WTC11 (cell line): ENCODE measurements at regions not wholly inside any gene's neighbourhood (a gene's known extent, or its start where the extent isn't known, plus 50 kb on each side); places are given as distances from the start of the nearest gene placed in this dataset.

Experiments used
- ATAC-seq: fragments of 200-7000 bp; cut with Tn5 transposase; 2 replicates; pipeline ENCODE4 v1.10.0; 2021; ENCODE audit warnings: mild to moderate bottlenecking, moderate library complexity
- CTCF ChIA-PET: fragments of 300-600 bp; sonication (Branson Sonifier 250); formaldehyde crosslinking; loops from one replicate; lab custom pipeline; 2021; ENCODE audit warnings: antibody characterized with exemption; lab: Charles Lee
- POLR2A ChIA-PET: fragments of 350-600 bp; sonication (Branson Sonifier 250); formaldehyde crosslinking; loops from one replicate; lab custom pipeline; 2021; ENCODE audit warnings: antibody characterized with exemption; lab: Charles Lee
- DNase-seq: peaks from one replicate; pipeline ENCODE4 v3.0.0; 2021; ENCODE audit warnings: low spot score
- H3K27ac Mint-ChIP-seq: 2 replicates; pipeline ENCODE4 v1.8.0; 2021; ENCODE audit warnings: mixed read lengths
- H3K27me3 Mint-ChIP-seq: 2 replicates; pipeline ENCODE4 v1.8.0; 2021; ENCODE audit warnings: low read depth, mild to moderate bottlenecking, moderate library complexity, mixed read lengths
- H3K36me3 Mint-ChIP-seq: 2 replicates; pipeline ENCODE4 v1.8.0; 2021; ENCODE audit warnings: mixed read lengths
- H3K4me1 Mint-ChIP-seq: 2 replicates; pipeline ENCODE4 v1.8.0; 2022; ENCODE audit warnings: mixed read lengths
- H3K4me3 Mint-ChIP-seq: 2 replicates; pipeline ENCODE4 v1.8.0; 2021; ENCODE audit warnings: mild to moderate bottlenecking, moderate library complexity, mixed read lengths
- H3K9me3 Mint-ChIP-seq: 2 replicates; pipeline ENCODE4 v1.8.0; 2021; ENCODE audit warnings: mixed read lengths
- ATF2 ChIP-seq: sonication (generic); formaldehyde crosslinking; IDR thresholded peaks from 2 replicates; pipeline ENCODE4 v1.8.1; 2022; ENCODE audit warnings: low read depth, missing genetic modification reagents, borderline replicate concordance
- CBFB ChIP-seq: sonication (generic); formaldehyde crosslinking; IDR thresholded peaks from 2 replicates; pipeline ENCODE4 v1.8.1; 2022; ENCODE audit warnings: mild to moderate bottlenecking, low read depth, missing genetic modification reagents
- E2F4 ChIP-seq: sonication (generic); formaldehyde crosslinking; IDR thresholded peaks from 2 replicates; pipeline ENCODE4 v1.8.1; 2022; ENCODE audit warnings: low read depth, mild to moderate bottlenecking, moderate library complexity, missing genetic modification reagents, borderline replicate concordance
- ELF4 ChIP-seq: sonication (generic); formaldehyde crosslinking; IDR thresholded peaks from 2 replicates; pipeline ENCODE4 v1.8.1; 2022; ENCODE audit warnings: low read depth, mild to moderate bottlenecking, moderate library complexity, missing genetic modification reagents
- ESRRA ChIP-seq: sonication (generic); formaldehyde crosslinking; IDR thresholded peaks from 2 replicates; pipeline ENCODE4 v1.8.1; 2022; ENCODE audit warnings: mild to moderate bottlenecking, missing genetic modification reagents, borderline replicate concordance
- FOXP4 ChIP-seq: sonication (generic); formaldehyde crosslinking; IDR thresholded peaks from 2 replicates; pipeline ENCODE4 v1.8.0; 2022; ENCODE audit warnings: mild to moderate bottlenecking, missing genetic modification reagents
- GTF2I ChIP-seq: fragments of 250-450 bp; sonication (Bioruptor Pico); conservative IDR thresholded peaks from 2 replicates; pipeline ENCODE4 v1.4.0; 2021; ENCODE audit warnings: mild to moderate bottlenecking
- HMGA2 ChIP-seq: fragments of 250-450 bp; sonication (Bioruptor Pico); IDR thresholded peaks from 2 replicates; pipeline ENCODE4 v1.4.0; 2021; ENCODE audit warnings: mild to moderate bottlenecking, moderate library complexity
- JUN ChIP-seq: sonication (generic); formaldehyde crosslinking; IDR thresholded peaks from 2 replicates; pipeline ENCODE4 v1.8.0; 2023; ENCODE audit warnings: mild to moderate bottlenecking, missing genetic modification reagents
- SMAD3 ChIP-seq: sonication (generic); formaldehyde crosslinking; IDR thresholded peaks from 2 replicates; pipeline ENCODE4 v1.8.0; 2022; ENCODE audit warnings: missing genetic modification reagents, mild to moderate bottlenecking, borderline replicate concordance
- SMAD4 ChIP-seq: sonication (generic); formaldehyde crosslinking; IDR thresholded peaks from 2 replicates; pipeline ENCODE4 v1.8.0; 2022; ENCODE audit warnings: mild to moderate bottlenecking, missing genetic modification reagents
- SP1 ChIP-seq: sonication (generic); formaldehyde crosslinking; conservative IDR thresholded peaks from 2 replicates; pipeline ENCODE4 v1.8.1; 2022; ENCODE audit warnings: missing genetic modification reagents
- USF2 ChIP-seq: sonication (generic); formaldehyde crosslinking; IDR thresholded peaks from 2 replicates; pipeline ENCODE4 v1.8.1; 2023; ENCODE audit warnings: mild to moderate bottlenecking, missing genetic modification reagents, moderate library complexity
- ZBTB43 ChIP-seq: sonication (generic); formaldehyde crosslinking; IDR thresholded peaks from 2 replicates; pipeline ENCODE4 v1.8.1; 2023; ENCODE audit warnings: mild to moderate bottlenecking, missing genetic modification reagents
- ZNF121 ChIP-seq: sonication (generic); formaldehyde crosslinking; IDR thresholded peaks from 2 replicates; pipeline ENCODE4 v1.8.0; 2023; ENCODE audit warnings: missing genetic modification reagents
- ZNF219 ChIP-seq: sonication (generic); formaldehyde crosslinking; IDR thresholded peaks from 2 replicates; pipeline ENCODE4 v1.8.0; 2023; ENCODE audit warnings: missing genetic modification reagents, mild to moderate bottlenecking, borderline replicate concordance
- ZNF232 ChIP-seq: sonication (generic); formaldehyde crosslinking; IDR thresholded peaks from 2 replicates; pipeline ENCODE4 v1.8.0; 2022; ENCODE audit warnings: mild to moderate bottlenecking, missing genetic modification reagents
- ZNF416 ChIP-seq: fragments of 250-450 bp; sonication (Bioruptor Pico); IDR thresholded peaks from 2 replicates; pipeline ENCODE4 v1.9.0; 2021; ENCODE audit warnings: mild to moderate bottlenecking, inconsistent platforms
- ZNF671 ChIP-seq: fragments of 250-450 bp; sonication (Bioruptor Pico); IDR thresholded peaks from 2 replicates; pipeline ENCODE4 v1.8.0; 2021; ENCODE audit warnings: mild to moderate bottlenecking
- ZSCAN18 ChIP-seq: fragments of 250-450 bp; sonication (Bioruptor Pico); IDR thresholded peaks from 2 replicates; pipeline ENCODE4 v2.1.2; 2022; ENCODE audit warnings: mild to moderate bottlenecking, moderate library complexity

GRCh38 chr5:93807846-93808245 lies 66.4 kb upstream of the POU5F2 start:
- CTCF ChIA-PET, result no interaction called here
- Mint-ChIP-seq H3K36me3 (no peaks in the 10 kb centered on the region), H3K4me3 (no peak overlapping the region), H3K27ac (no peak overlapping the region), H3K4me1 (no peaks in the 10 kb centered on the region), H3K27me3 (no peaks in the 10 kb centered on the region)
- TF ChIP-seq ATF2 (CRISPR knock-in tag) (no peak), GTF2I (CRISPR knock-in tag) (no peak), SP1 (no peak), ZNF232 (CRISPR knock-in tag) (no peak), HMGA2 (CRISPR knock-in tag) (no peak), JUN (CRISPR knock-in tag) (no peak), ZNF671 (CRISPR knock-in tag) (no peak), ZBTB43 (CRISPR knock-in tag) (no peak), USF2 (no peak), ZNF219 (CRISPR knock-in tag) (no peak), SMAD4 (CRISPR knock-in tag) (no peak), FOXP4 (no peak), ZNF416 (CRISPR knock-in tag) (no peak), SMAD3 (CRISPR knock-in tag) (no peak), E2F4 (no peak), ESRRA (CRISPR knock-in tag) (no peak), ZNF121 (CRISPR knock-in tag) (no peak), CBFB (CRISPR knock-in tag) (no peak), ZSCAN18 (CRISPR knock-in tag) (no peak), ELF4 (no peak)
- TF ChIP-seq, all 79 proteins: peak for 0
- no peaks in the 10 kb centered on the region for H3K9me3 Mint-ChIP-seq
- ATAC-seq, result no peak
- no peak for DNase-seq
- POLR2A ChIA-PET, result no interaction called here
